GM12873 (cell line): ENCODE measurements at regions not wholly inside any gene's neighbourhood (a gene's known extent, or its start where the extent isn't known, plus 50 kb on each side); places are given as distances from the start of the nearest gene placed in this dataset.

Experiments used
- CTCF ChIP-seq: IDR thresholded peaks from 2 replicates; pipeline ENCODE4 v1.5.1; 2012; ENCODE audit warnings: low read depth, mild to moderate bottlenecking, moderate library complexity, low read length, control low read depth; ENCODE audit not compliant: insufficient read depth; ENCODE audit errors: missing control alignments

GRCh38 chr4:41878991-41879491 lies 56.2 kb upstream of the TMEM33 start:
- TF ChIP-seq CTCF, result no peak

- no peak for TF ChIP-seq CTCF
Measured at GRCh38 chr4:41878170-41878969, 56.9 kb upstream of the TMEM33 start.

GRCh38 chr4:41877020-41877796 lies 58.0 kb upstream of the TMEM33 start:
- TF ChIP-seq CTCF, result no peak

GRCh38 chr4:41874873-41875272 lies 60.4 kb upstream of the TMEM33 start:
- TF ChIP-seq CTCF, result no peak

- no peak for TF ChIP-seq CTCF
Measured at GRCh38 chr4:41874398-41874797, 60.8 kb upstream of the TMEM33 start.

- no peak for TF ChIP-seq CTCF
Measured at GRCh38 chr4:41873380-41874295, 61.6 kb upstream of the TMEM33 start.

GRCh38 chr4:41870035-41870434 lies 65.2 kb upstream of the TMEM33 start:
- TF ChIP-seq CTCF, result no peak
